GM12872 (cell line): ENCODE measurements at regions not wholly inside any gene's neighbourhood (a gene's known extent, or its start where the extent isn't known, plus 50 kb on each side); places are given as distances from the start of the nearest gene placed in this dataset.

Experiments used
- CTCF ChIP-seq: IDR thresholded peaks from 3 replicates; pipeline ENCODE4 v1.5.1; 2011; ENCODE audit warnings: low read depth, mild to moderate bottlenecking, low read length, moderate library complexity; ENCODE audit not compliant: insufficient read depth

GRCh38 chr2:65527451-65528240 lies 95.2 kb upstream of the SPRED2 start:
- no peak for TF ChIP-seq CTCF

DNA sequence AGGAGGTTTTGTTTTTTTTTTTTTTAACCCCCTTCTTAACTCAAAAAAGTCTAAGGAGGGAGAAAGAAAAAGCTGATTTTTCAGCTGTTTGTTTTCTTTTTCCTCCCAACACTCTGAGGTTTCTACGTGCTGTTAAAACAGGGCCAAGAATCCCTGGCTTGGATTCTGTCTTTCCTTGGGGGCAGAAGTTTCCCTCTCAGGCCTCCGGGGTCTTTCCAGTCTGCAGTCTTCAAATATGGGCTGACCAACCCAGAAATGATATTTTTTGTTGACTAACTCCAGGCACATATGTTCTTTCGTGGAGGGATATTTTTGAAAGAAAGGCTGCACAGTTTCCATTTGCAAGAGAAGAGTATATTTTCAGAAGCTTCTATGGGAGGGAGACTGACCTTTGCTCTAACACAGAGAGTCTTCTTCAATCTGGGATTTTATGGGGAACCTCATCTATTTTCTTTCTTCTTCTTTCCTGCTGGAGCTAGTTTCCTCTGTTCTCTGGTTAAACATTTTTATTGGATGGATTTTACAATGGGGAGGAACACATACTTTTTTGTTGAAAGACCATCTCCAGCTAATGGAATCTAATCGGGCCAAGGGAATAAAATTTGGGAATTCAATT lies 93.3 kb upstream of the SPRED2 start:
- no peak for TF ChIP-seq CTCF

DNA sequence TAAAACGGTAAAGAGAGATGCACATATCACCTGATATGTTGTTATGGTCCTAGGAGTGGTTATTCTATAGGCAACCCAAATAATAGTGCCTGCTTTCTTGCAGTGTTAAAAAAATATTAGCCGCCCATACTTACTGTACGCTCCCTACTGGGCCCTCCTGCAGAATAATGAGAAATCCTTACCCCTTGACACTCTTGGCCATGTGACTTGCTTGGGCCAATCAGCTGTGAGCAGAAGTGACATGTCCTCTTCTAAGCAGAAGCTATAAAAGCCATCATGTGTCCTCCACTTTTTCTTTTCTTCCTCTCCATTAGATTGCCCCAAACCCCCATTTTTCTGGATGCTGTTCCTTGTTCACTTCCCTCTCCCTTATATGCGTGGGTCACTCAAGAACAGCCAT lies 90.5 kb upstream of the SPRED2 start:
- no peak for TF ChIP-seq CTCF

DNA sequence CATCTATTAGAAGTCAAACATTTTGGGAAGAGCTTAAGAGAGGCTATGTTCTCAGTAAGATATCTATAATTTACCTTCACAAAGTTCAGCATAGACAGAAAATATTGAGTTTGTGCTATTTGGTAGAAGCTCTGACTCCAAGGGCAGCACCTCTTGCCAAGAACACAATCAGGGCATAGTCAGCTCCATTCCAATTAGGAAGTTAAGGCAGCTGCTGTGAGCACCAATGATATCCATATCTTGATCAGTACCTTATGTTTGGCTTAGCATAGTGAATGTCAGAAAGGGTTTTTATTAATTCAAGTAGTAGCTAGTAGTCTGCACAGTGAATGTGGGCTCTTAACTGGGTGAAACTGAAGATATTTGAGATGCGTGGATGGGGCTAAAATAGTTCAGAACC lies 86.4 kb upstream of the SPRED2 start:
- no peak for TF ChIP-seq CTCF

DNA sequence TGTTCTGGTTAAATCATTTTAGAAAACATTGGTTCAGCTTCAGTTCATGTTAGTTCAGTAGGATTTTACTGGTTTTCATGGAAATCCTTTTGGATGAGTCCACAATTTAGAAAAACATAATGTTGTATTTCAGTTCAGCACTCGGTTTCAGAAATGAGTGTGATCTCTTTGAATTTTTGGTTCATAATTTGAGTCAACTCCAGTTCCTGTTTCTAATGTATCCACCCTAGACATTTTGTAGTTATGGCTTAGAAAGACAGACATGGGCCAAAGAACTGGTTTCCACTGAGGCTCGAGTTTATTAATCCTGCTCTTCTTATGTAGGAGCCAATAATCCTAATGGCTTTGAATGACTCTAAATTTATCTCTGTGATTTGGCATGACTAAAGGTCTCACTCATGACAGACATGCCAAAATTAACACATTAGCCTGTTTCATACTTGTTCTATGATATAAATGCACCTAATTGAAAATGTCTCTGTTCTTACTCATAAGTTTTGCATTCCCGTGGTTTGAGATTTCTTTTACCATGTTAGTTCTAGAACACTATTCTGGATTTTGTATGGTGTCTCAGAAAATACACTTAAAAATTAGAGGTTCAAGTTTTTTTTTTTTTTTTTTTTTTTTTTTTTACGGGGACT lies 82.3 kb upstream of the SPRED2 start:
- no peak for TF ChIP-seq CTCF

DNA sequence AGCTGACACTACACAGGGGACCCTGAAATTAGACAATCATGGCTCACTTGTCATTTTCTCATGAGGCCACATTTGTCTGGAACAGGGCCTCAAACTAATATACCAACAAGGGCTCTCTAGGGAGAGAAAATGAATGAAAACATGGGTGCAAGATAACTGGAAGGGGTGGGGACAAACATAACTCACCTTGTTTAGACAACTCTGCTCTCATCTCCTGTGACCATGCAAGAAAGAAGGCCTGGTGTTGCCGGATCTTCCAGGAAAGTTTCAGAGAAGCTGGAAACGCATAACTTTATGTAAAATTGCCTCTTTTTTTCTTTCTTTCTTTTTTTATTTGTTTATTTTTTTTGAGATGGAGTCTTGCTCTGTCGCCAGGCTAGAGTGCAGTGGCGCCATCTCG lies 80.4 kb upstream of the SPRED2 start:
- TF ChIP-seq CTCF, result no peak

DNA sequence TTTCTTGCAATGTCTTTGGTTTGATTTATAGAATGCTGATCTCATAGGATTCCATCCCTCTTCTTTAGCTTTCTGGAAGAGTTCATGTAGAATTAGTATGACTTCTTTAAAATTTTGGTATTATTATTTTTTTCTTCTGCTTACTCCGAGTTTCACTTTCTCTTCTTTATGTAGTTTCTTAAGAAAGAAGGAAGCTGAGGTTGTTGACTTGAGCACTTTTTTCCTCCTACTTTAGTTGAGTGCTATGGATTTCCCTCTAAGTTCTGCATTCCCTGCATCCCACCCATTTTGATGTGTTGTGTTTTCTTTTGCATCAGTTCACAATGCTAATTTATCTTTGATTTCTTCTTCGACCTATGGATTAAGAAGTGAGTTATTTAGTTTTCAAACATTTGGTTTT lies 78.9 kb upstream of the SPRED2 start:
- no peak for TF ChIP-seq CTCF
